ENCODE measurements at regions not wholly inside any gene's neighbourhood (a gene's known extent, or its start where the extent isn't known, plus 50 kb on each side); places are given as distances from the start of the nearest gene placed in this dataset.

- no peak for TF ChIP-seq POLR2AphosphoS2 (conservative IDR thresholded peaks at IDR 0.05; ENCODE audit: low read length)
- no peak for TF ChIP-seq MAX (IDR thresholded peaks at IDR 0.05)
- TF ChIP-seq TFCP2L1 (CRISPR knock-in tag; IDR thresholded peaks at IDR 0.05): no peak
- TF ChIP-seq MAFK (IDR thresholded peaks at IDR 0.05; ENCODE audit: partially characterized antibody): peak; percentile 37
These were observed 673.0 kb upstream of the ANO3 start for GRCh38 chr11:25658916-25659315.

GRCh38 chr11:25659706-25660105, 672.2 kb upstream of the ANO3 start:
- Histone ChIP-seq H3K27ac (no peak overlapping the region), H3K4me2 (no peak overlapping the region), H3K4me3 (no peak overlapping the region), H3K4me1 (no peaks in the 10 kb centered on the region), H3K9me3 (no peaks in the 10 kb centered on the region)
- ATAC-seq: no peak
- no peak for FAIRE-seq
- POLR2A ChIA-PET: no interaction called here
- WGBS (ENCODE audit: missing lambda C conversion rate): 2% methylated on average over 3 of the region's 3 CpGs
- TF ChIP-seq REST (IDR thresholded peaks at IDR 0.05): no peak
- TF ChIP-seq EHMT2 (IDR thresholded peaks at IDR 0.05; ENCODE audit: low read depth): no peak
- no peak for TF ChIP-seq SREBF2 (IDR thresholded peaks at IDR 0.05)
- TF ChIP-seq ZFP36 (IDR thresholded peaks at IDR 0.05; ENCODE audit: borderline replicate concordance, partially characterized antibody): no peak
- no peak for TF ChIP-seq POLR2A (IDR thresholded peaks at IDR 0.05; ENCODE audit: low read length)
- no peak for TF ChIP-seq MAZ (IDR thresholded peaks at IDR 0.05; ENCODE audit: borderline replicate concordance, low read depth, low read length)
- TF ChIP-seq CHD2 (IDR thresholded peaks at IDR 0.05; ENCODE audit: low read length, partially characterized antibody): no peak
- no peak for TF ChIP-seq RNF2 (IDR thresholded peaks at IDR 0.05; ENCODE audit: borderline replicate concordance, low read depth)
- TF ChIP-seq CBX8 (IDR thresholded peaks at IDR 0.05): no peak
- no peak for TF ChIP-seq E2F6 (IDR thresholded peaks at IDR 0.05; ENCODE audit: borderline replicate concordance, low read depth)
- no peak for DNase-seq (ENCODE audit: low read depth in 1 of 2, low spot score in 1 of 2)
- CTCF ChIA-PET: no interaction called here

More at GRCh38 chr11:25658916-25659315, 673.0 kb upstream of the ANO3 start:
- H3K4me1 ChIP-seq: no peaks in the 10 kb centered on the region
- no peak overlapping the region for H3K4me3 ChIP-seq
- no peak for ATAC-seq
- H3K27ac ChIP-seq: no peak overlapping the region
- FAIRE-seq: no peak
- 0% methylated on average over 2 of the region's 2 CpGs for WGBS (ENCODE audit: missing lambda C conversion rate)
- DNase-seq (ENCODE audit: low read depth in 1 of 2, low spot score in 1 of 2): no peak
- no peaks in the 10 kb centered on the region for H3K9me3 ChIP-seq
- H3K4me2 ChIP-seq: no peak overlapping the region
- CTCF ChIA-PET: no interaction called here
- POLR2A ChIA-PET: no interaction called here

- Histone ChIP-seq H3K4me3 (no peak overlapping the region), H3K27ac (no peak overlapping the region), H3K9me3 (no peaks in the 10 kb centered on the region), H3K4me1 (no peaks in the 10 kb centered on the region), H3K4me2 (no peak overlapping the region)
- TF ChIP-seq CBX2 (IDR thresholded peaks at IDR 0.05; ENCODE audit: borderline replicate concordance, low read depth): no peak
- no peak for TF ChIP-seq HOXB5 (CRISPR knock-in tag; IDR thresholded peaks at IDR 0.05)
- no peak for TF ChIP-seq CBX8 (IDR thresholded peaks at IDR 0.05)
- TF ChIP-seq POLR2AphosphoS2 (conservative IDR thresholded peaks at IDR 0.05; ENCODE audit: low read length): no peak
- no peak for TF ChIP-seq MYC (IDR thresholded peaks at IDR 0.05; ENCODE audit: borderline replicate concordance, low read length)
- TF ChIP-seq CEBPB (IDR thresholded peaks at IDR 0.05): no peak
- TF ChIP-seq TFCP2L1 (CRISPR knock-in tag; IDR thresholded peaks at IDR 0.05): no peak
- no peak for TF ChIP-seq ZNF302 (CRISPR knock-in tag; IDR thresholded peaks at IDR 0.05)
- no peak for TF ChIP-seq CHD4 (IDR thresholded peaks at IDR 0.05; ENCODE audit: borderline replicate concordance)
- no peak for TF ChIP-seq KDM1A (IDR thresholded peaks at IDR 0.05; ENCODE audit: low read depth)
- no peak for TF ChIP-seq USF2 (IDR thresholded peaks at IDR 0.05)
- no peak for TF ChIP-seq HEYL (CRISPR knock-in tag; IDR thresholded peaks at IDR 0.05)
- TF ChIP-seq JUNB (IDR thresholded peaks at IDR 0.05): no peak
- TF ChIP-seq PBX3 (IDR thresholded peaks at IDR 0.05): no peak
- TF ChIP-seq FOXS1 (CRISPR knock-in tag; IDR thresholded peaks at IDR 0.05): no peak
- no peak for TF ChIP-seq ZC3H11A (IDR thresholded peaks at IDR 0.05)
- WGBS (ENCODE audit: missing lambda C conversion rate): 6% methylated on average over 1 of the region's 1 CpG
- FAIRE-seq (no peak), DNase-seq (ENCODE audit: low read depth in 1 of 2, low spot score in 1 of 2) (no peak), ATAC-seq (no peak)
- ChIA-PET POLR2A (no interaction called here), CTCF (no interaction called here)
These were observed 664.1 kb upstream of the ANO3 start for GRCh38 chr11:25667871-25668270.

All from A549 (cell line).